Lower lobe of right lung (tissue), 2 donors: ENCODE measurements at regions not wholly inside any gene's neighbourhood (a gene's known extent, or its start where the extent isn't known, plus 50 kb on each side); places are given as distances from the start of the nearest gene placed in this dataset.

ENCODE experiments used
- ATAC-seq, 2 donors: fragments of 200-7000 bp; cut with Tn5 transposase; one replicate each; pipeline ENCODE4 v1.9.1; 2020 to 2022; ENCODE audit warnings: mild to moderate bottlenecking in 2 of 2, moderate library complexity in 2 of 2
- DNase-seq: peaks from one replicate; pipeline ENCODE4 v3.0.0-alpha.2; 2020
- H3K27ac ChIP-seq: fragments of 200-600 bp; one replicate; pipeline ENCODE4 v1.8.0; 2022
- H3K27me3 ChIP-seq: fragments of 200-600 bp; one replicate; pipeline ENCODE4 v1.8.0; 2022; ENCODE audit warnings: low read depth
- H3K36me3 ChIP-seq: fragments of 200-600 bp; one replicate; pipeline ENCODE4 v1.8.0; 2022; ENCODE audit warnings: mild to moderate bottlenecking
- H3K4me1 ChIP-seq: fragments of 200-600 bp; one replicate; pipeline ENCODE4 v1.8.0; 2022
- H3K4me3 ChIP-seq: fragments of 200-600 bp; one replicate; pipeline ENCODE4 v1.8.0; 2022; ENCODE audit warnings: mild to moderate bottlenecking
- H3K9me3 ChIP-seq: fragments of 200-600 bp; one replicate; pipeline ENCODE4 v1.8.0; 2022
- intact Hi-C: fragments of 100-400 bp; cut with DNase I; formaldehyde crosslinking; loops from one replicate; pipeline ENCODE4 v1.11.0; 2022
- TF ChIP-seq, protein P1 (sequence below): fragments of 200-600 bp; IDR thresholded peaks from one replicate; pipeline ENCODE4 v1.8.0; 2022; ENCODE audit warnings: antibody characterized with exemption, mild to moderate bottlenecking
- donor health status: DM: no; HTN: yes; CAD: no; lungs with severe emphysema.

DNA sequence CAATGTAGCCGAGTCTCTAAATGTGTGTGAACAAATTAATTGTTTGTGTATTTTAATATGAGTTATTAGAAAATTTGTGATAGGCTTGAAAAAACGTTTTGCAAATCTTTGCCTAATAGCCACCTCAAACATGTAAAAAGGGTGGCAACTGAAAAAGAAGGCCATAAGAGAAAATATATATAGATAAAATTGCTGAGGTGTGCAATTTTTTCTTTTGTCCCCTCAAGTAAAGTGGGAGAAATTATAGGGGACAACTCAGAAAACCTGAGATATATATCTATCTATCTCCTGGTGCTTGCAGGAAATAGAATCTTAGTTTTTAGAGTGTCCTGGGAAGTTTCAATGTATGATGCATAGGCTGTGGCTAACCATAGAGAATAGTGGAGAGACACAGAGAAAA lies 201.4 kb upstream of the LRP1B start:
- Histone ChIP-seq H3K27ac (no peak overlapping the region), H3K4me1 (no peaks in the 10 kb centered on the region), H3K27me3 (no peaks in the 10 kb centered on the region), H3K36me3 (no peaks in the 10 kb centered on the region), H3K9me3 (no peaks in the 10 kb centered on the region), H3K4me3 (no peak overlapping the region)
- DNase-seq, result no peak
- ATAC-seq, result no peak
- TF ChIP-seq, protein P1, sequence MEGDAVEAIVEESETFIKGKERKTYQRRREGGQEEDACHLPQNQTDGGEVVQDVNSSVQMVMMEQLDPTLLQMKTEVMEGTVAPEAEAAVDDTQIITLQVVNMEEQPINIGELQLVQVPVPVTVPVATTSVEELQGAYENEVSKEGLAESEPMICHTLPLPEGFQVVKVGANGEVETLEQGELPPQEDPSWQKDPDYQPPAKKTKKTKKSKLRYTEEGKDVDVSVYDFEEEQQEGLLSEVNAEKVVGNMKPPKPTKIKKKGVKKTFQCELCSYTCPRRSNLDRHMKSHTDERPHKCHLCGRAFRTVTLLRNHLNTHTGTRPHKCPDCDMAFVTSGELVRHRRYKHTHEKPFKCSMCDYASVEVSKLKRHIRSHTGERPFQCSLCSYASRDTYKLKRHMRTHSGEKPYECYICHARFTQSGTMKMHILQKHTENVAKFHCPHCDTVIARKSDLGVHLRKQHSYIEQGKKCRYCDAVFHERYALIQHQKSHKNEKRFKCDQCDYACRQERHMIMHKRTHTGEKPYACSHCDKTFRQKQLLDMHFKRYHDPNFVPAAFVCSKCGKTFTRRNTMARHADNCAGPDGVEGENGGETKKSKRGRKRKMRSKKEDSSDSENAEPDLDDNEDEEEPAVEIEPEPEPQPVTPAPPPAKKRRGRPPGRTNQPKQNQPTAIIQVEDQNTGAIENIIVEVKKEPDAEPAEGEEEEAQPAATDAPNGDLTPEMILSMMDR, result no peak
- intact Hi-C loops, result no loop called here

DNA sequence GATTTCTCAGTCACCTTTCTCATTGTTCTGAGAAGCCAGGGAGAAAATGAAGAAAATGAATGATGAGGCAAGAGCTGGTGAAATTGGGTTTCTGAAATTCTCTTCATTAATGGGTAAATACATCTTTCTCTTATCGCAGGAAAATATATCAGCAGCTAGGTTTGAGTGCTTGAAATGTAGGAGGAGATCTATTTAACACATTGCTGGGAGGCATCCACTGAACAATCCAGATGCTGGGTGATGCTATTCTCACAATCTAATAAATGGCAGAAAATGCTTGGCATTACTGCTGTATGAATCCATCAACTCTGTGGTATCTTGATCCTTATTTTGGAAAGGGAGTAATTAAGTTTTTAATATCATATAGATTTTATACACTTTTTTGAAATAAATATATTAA lies 199.6 kb upstream of the LRP1B start:
- intact Hi-C loops, result no loop called here
- Histone ChIP-seq H3K4me1 (no peaks in the 10 kb centered on the region), H3K9me3 (no peaks in the 10 kb centered on the region), H3K36me3 (no peaks in the 10 kb centered on the region), H3K27ac (no peak overlapping the region), H3K27me3 (no peaks in the 10 kb centered on the region), H3K4me3 (no peak overlapping the region)
- TF ChIP-seq, protein P1, result no peak
- no peak for ATAC-seq
- no peak for DNase-seq

GRCh38 chr2:142325870-142326269 lies 195.1 kb upstream of the LRP1B start:
- ATAC-seq (no peak), DNase-seq (no peak)
- intact Hi-C loops, result no loop called here
- Histone ChIP-seq H3K4me1 (no peaks in the 10 kb centered on the region), H3K27ac (no peak overlapping the region), H3K9me3 (no peaks in the 10 kb centered on the region), H3K27me3 (no peaks in the 10 kb centered on the region), H3K4me3 (no peak overlapping the region), H3K36me3 (no peaks in the 10 kb centered on the region)
- TF ChIP-seq, protein P1, result no peak

GRCh38 chr2:142323206-142323605 lies 192.4 kb upstream of the LRP1B start:
- no peaks in the 10 kb centered on the region for H3K9me3 ChIP-seq
- intact Hi-C loops, result no loop called here

GRCh38 chr2:142321706-142322280 lies 191.0 kb upstream of the LRP1B start:
- Histone ChIP-seq H3K27me3 (no peaks in the 10 kb centered on the region), H3K36me3 (no peaks in the 10 kb centered on the region), H3K4me1 (no peaks in the 10 kb centered on the region), H3K4me3 (no peak overlapping the region), H3K27ac (no peak overlapping the region), H3K9me3 (no peaks in the 10 kb centered on the region)
- intact Hi-C loops, result no loop called here
- DNase-seq, result no peak
- TF ChIP-seq, protein P1, result no peak
- ATAC-seq, result no peak

More at GRCh38 chr2:142323206-142323605, 192.4 kb upstream of the LRP1B start:
- TF ChIP-seq, protein P1, result no peak
- Histone ChIP-seq H3K27me3 (no peaks in the 10 kb centered on the region), H3K36me3 (no peaks in the 10 kb centered on the region), H3K4me3 (no peak overlapping the region), H3K27ac (no peak overlapping the region), H3K4me1 (no peaks in the 10 kb centered on the region)
- ATAC-seq (no peak), DNase-seq (no peak)
